ENCODE measurements at regions not wholly inside any gene's neighbourhood (a gene's known extent, or its start where the extent isn't known, plus 50 kb on each side); places are given as distances from the start of the nearest gene placed in this dataset.

- H3K36me3 ChIP-seq: no peaks in the 10 kb centered on the region
- H3K27me3 ChIP-seq: no peaks in the 10 kb centered on the region
- peaks cover 18% of the 10 kb centered on the region for H3K4me1 ChIP-seq
- no peak for ATAC-seq
- DNase-seq: no peak
- no peaks in the 10 kb centered on the region for H3K9me3 ChIP-seq
- no peak for TF ChIP-seq CTCF (IDR thresholded peaks at IDR 0.05)
- intact Hi-C loops (cut with DNase I): no loop called here
- H3K4me3 ChIP-seq: no peak overlapping the region
- no peak overlapping the region for H3K27ac ChIP-seq
Observed at GRCh38 chr1:201678264-201679101, 139.6 kb downstream of the NAV1 start.

GRCh38 chr1:201681375-201681774 lies 142.4 kb downstream of the NAV1 start:
- Histone ChIP-seq H3K36me3 (no peaks in the 10 kb centered on the region), H3K27me3 (no peaks in the 10 kb centered on the region), H3K4me3 (no peak overlapping the region), H3K4me1 (peaks cover 4% of the 10 kb centered on the region), H3K27ac (no peak overlapping the region), H3K9me3 (no peaks in the 10 kb centered on the region)
- intact Hi-C loops (cut with DNase I): no loop called here
- no peak for TF ChIP-seq CTCF (IDR thresholded peaks at IDR 0.05)
- ATAC-seq (no peak), DNase-seq (no peak)

GRCh38 chr1:201682964-201683363 lies 144.0 kb downstream of the NAV1 start:
- Histone ChIP-seq H3K27me3 (no peaks in the 10 kb centered on the region), H3K27ac (no peak overlapping the region), H3K9me3 (no peaks in the 10 kb centered on the region), H3K36me3 (no peaks in the 10 kb centered on the region), H3K4me1 (no peaks in the 10 kb centered on the region), H3K4me3 (no peak overlapping the region)
- intact Hi-C loops (cut with DNase I): no loop called here
- DNase-seq (no peak), ATAC-seq (no peak)
- no peak for TF ChIP-seq CTCF (IDR thresholded peaks at IDR 0.05)

GRCh38 chr1:201683397-201683796 lies 144.5 kb downstream of the NAV1 start:
- ATAC-seq (no peak), DNase-seq (no peak)
- Histone ChIP-seq H3K4me1 (no peaks in the 10 kb centered on the region), H3K36me3 (no peaks in the 10 kb centered on the region), H3K27me3 (no peaks in the 10 kb centered on the region), H3K9me3 (no peaks in the 10 kb centered on the region), H3K4me3 (no peak overlapping the region), H3K27ac (no peak overlapping the region)
- no peak for TF ChIP-seq CTCF (IDR thresholded peaks at IDR 0.05)
- intact Hi-C loops (cut with DNase I): no loop called here

- Histone ChIP-seq H3K4me1 (no peaks in the 10 kb centered on the region), H3K27me3 (no peaks in the 10 kb centered on the region), H3K27ac (no peak overlapping the region), H3K4me3 (no peak overlapping the region), H3K9me3 (no peaks in the 10 kb centered on the region), H3K36me3 (no peaks in the 10 kb centered on the region)
- no peak for TF ChIP-seq CTCF (IDR thresholded peaks at IDR 0.05)
- intact Hi-C loops (cut with DNase I): no loop called here
- DNase-seq (no peak), ATAC-seq (no peak)
Observed at GRCh38 chr1:201685485-201685884, 143.5 kb upstream of the IPO9 start.

Data from upper lobe of right lung (tissue), 1 donor.